ENCODE measurements at regions not wholly inside any gene's neighbourhood (a gene's known extent, or its start where the extent isn't known, plus 50 kb on each side); places are given as distances from the start of the nearest gene placed in this dataset.

DNA sequence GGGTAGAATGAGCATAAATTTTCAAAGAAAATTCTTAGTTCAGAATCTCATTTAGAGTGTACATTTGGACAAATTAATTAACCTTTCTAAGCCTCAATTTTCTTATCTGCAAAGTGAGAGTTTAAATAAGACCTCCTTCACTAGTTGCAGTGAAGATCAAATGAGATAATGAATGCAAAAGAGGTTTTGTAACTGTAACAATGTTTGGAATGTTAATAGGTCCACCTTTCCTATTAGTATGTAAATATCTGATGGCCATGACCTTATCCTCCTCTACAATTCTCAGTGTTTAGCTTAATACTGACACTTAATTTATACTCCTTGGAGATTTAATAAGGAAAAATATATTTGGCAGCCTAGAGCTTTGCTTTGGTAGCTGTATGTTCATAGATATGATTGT, 138.8 kb downstream of the GABRG1 start:
- DNase-seq (ENCODE audit: low spot score) = no peak

DNA sequence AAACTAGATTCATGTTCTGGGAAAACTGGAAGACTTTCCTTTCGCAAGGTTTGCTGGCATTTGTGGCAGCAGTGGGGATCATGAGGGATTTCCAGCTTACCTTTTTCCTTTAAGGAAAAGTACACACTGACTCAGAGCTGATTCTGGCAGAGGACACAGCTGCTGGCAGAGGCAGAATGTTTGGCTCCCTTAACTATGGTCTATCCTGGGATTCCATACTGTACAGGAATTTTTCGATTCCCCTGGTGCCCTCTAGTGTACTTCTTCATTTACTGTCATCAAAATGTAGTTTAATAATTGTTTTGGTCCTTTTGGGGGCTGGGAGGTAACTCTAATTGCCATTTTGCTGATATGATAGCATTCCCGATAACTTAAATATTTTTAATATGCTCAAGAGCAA, 152.7 kb downstream of the GABRG1 start:
- no peak for DNase-seq (ENCODE audit: low spot score)

DNA sequence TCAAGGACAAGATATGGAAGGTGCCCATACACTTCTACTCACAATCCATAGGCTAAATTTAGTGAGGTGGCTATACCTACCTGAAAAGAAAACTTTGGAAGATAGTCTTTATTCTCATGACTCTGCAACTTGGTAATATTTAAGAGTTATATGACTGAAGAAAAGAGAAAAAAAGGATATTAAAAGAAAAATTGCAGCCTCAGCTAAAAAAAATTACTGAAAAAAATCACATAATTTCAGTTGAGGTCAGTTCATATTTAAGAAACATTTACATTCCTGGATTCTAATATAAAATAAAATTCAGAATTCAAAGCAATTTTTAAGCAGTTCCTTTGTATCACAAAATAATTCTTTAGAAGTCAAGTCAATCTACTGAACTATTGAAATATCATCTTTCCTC, 166.5 kb downstream of the GABRG1 start:
- DNase-seq (ENCODE audit: low spot score) = no peak

- DNase-seq (ENCODE audit: low spot score) = no peak
These were observed 169.6 kb downstream of the GABRG1 start for GRCh38 chr4:45954276-45954675.

GRCh38 chr4:45951153-45951552, 172.7 kb downstream of the GABRG1 start:
- no peak for DNase-seq (ENCODE audit: low spot score)

- DNase-seq (ENCODE audit: low spot score) = no peak
These were observed 177.2 kb downstream of the GABRG1 start for GRCh38 chr4:45946699-45947098.

GRCh38 chr4:45944000-45944399, 179.9 kb downstream of the GABRG1 start:
- DNase-seq (ENCODE audit: low spot score) = no peak

- DNase-seq (ENCODE audit: low spot score) = peak; percentile 68
These were observed 184.8 kb downstream of the GABRG1 start for GRCh38 chr4:45939056-45939455.

- DNase-seq (ENCODE audit: low spot score) = no peak
These were observed 192.7 kb downstream of the GABRG1 start for GRCh38 chr4:45931154-45931553.

- DNase-seq (ENCODE audit: low spot score) = no peak
These were observed 196.2 kb downstream of the GABRG1 start for GRCh38 chr4:45927641-45928040.

GRCh38 chr4:45925809-45926208, 198.0 kb downstream of the GABRG1 start:
- no peak for DNase-seq (ENCODE audit: low spot score)

- no peak for DNase-seq (ENCODE audit: low spot score)
These were observed 203.0 kb downstream of the GABRG1 start for GRCh38 chr4:45920861-45921260.

DNA sequence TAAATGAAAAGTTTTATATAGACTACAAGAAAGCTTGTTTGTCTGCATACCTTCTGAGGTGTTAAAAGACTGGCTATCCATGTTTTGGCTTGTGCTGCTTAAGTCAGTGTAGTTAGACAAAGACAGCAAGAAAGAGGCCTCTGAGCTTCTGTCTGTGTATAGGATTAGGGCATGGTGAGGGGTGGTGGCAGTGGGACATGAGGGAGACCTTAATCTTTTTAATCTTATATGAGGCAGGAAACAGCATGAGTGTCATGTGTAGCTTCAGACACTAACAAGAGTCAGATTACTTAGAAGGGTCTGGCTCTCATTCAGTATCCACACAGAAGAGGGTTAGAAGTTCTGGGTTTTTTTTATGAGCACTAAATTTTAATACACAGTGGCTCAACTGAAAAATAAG, 213.3 kb downstream of the GABRG1 start:
- DNase-seq (ENCODE audit: low spot score) = peak; percentile 50

DNA sequence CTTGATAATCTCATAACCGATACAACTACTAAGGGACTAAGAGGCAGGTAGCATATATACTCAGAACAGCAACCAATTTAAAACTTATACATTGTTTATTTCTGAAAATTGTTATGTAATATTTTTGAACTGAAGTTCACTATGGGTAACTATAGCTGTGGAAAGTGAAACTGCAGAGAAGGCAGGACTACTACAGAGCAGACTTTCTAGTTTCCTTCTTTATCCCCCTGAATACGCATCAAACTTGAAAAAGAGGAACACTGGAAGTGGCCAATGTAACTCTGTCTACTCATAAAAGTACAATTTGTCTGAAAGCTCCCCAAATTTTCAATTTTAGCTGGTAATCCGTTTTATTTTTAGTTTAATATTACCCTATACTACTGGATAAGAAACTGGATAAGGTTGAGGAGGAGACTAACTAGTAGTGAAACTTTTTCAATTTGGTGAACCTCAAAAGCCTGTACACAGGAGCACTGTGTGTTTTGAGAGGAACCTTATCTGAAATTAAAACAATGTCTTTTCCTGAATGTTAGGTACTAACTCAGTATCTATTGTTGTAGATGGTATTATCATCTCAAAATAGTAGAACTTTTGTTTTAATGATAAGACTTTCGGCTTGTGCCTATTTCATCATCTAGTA, 225.8 kb downstream of the GABRG1 start:
- DNase-seq (ENCODE audit: low spot score) = no peak

DNA sequence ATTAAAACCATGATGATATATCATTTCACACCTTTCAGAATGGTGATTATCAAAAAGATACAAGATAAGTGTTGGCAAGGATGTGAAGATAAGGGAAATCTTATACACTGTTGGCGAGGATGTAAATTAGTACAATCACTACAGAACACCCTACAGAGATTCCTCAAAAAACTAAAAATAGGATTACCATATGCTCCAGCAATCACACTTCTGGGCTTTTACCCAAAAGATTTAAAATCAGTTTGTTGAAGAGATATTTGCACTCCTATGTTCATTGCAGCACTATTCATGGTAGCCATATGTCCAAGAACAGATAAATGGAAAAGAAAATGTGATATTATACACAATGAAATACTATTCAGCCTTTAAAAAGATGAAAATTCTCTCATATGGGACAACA, 240.4 kb downstream of the GABRG1 start:
- DNase-seq (ENCODE audit: low spot score) = no peak

DNA sequence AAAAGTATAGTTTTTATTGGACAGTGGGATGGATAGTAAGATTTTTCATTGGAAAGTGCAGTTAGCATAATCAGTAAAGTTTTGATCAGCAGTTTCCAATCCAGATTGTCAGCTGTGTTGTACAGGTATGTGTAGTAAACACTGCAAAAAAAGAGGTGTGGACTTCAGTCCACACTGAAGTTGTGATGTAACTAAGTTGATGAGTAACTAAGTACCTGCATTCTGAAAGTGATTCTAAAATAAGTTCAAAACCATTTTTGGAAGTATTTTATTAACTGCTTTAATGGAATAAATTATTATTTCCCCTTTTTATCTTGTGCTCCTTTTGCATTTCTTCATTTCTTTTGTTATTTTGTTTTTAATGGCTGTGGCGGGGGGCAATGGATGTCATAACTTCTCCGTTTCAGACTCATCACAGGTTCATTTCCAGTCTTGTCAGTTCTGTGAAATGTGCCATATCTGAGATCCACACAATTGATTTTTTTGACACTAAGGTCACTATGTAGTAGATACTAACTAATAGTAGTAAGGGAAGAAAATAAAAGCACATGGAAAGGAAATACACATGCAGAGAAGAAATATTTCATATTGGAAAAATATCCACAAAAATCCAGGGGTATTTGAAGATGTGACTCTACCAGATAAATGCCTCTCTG, 247.5 kb downstream of the GABRG1 start:
- DNase-seq (ENCODE audit: low spot score) = no peak

GRCh38 chr4:45869184-45869583, 254.7 kb downstream of the GABRG1 start:
- DNase-seq (ENCODE audit: low spot score) = no peak

- DNase-seq (ENCODE audit: low spot score) = no peak
These were observed 258.1 kb downstream of the GABRG1 start for GRCh38 chr4:45865781-45866180.

DNA sequence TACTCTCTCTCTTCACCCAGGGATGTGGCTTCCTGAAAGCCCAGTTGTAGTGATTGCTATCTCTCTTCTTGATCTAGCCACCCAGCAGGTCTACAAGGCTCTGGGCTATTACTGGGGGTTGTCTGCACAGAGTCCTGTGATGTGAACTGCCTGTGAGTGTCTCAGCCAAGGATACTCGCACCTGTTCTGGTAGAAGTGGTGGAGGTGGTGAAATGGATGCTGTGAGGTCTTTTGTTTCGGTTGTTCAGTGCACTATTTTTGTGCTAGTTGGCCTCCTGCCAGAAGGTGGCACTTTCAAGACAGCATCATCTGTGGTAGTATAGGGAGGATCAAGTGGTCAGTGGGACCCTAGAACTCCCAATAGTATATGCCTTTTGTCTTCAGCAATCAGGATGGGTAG, 268.0 kb downstream of the GABRG1 start:
- DNase-seq (ENCODE audit: low spot score) = no peak

DNA sequence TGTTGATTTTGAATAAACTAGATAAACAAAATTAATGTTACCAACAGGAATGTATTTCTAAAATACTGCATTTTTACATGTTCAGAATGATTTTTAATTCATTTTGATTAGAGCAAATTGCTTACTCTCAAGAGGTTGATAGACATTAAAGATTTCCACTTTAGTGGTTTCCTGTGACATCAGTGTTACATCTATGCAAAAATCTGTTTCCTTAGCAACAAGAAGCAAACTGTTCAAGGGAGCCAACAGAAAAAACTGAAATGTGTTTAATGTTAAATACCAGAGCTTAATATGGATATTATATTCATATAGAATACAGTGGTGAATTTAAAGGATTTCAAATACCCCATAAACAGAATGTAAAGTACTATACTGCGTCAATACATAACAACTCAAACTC, 277.8 kb downstream of the GABRG1 start:
- no peak for DNase-seq (ENCODE audit: low spot score)

GRCh38 chr4:45841791-45842190, 282.1 kb downstream of the GABRG1 start:
- DNase-seq (ENCODE audit: low spot score) = no peak

- DNase-seq (ENCODE audit: low spot score) = no peak
These were observed 292.2 kb downstream of the GABRG1 start for GRCh38 chr4:45831692-45832091.

DNA sequence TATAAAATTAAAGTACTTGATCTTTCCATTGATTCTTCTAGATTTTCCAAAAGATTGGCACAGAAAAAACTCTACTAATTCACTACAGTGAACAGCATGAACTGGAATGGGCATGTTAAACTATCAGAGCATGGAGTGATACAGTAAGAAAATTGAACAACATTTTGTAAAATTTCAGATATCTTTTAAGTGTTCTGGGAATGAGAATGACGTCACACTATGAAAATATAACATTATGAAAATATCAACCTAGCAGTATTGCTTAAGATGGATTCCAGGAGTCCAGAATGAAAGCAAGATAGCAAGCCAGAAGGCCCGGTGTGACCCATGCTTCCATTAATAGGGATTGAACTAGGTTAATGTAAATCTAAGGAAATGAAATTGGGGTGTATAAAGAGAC, 319.9 kb downstream of the GABRG1 start:
- DNase-seq (ENCODE audit: low spot score) = no peak

GRCh38 chr4:45795135-45795534, 328.7 kb downstream of the GABRG1 start:
- DNase-seq (ENCODE audit: low spot score) = no peak
